ENCODE measurements at regions not wholly inside any gene's neighbourhood (a gene's known extent, or its start where the extent isn't known, plus 50 kb on each side); places are given as distances from the start of the nearest gene placed in this dataset.
"Not testable (repeated sequence)": the region's sequence is repeated elsewhere in the genome, so short reads cannot be mapped to it uniquely, and the experiment has no call there.

DNA sequence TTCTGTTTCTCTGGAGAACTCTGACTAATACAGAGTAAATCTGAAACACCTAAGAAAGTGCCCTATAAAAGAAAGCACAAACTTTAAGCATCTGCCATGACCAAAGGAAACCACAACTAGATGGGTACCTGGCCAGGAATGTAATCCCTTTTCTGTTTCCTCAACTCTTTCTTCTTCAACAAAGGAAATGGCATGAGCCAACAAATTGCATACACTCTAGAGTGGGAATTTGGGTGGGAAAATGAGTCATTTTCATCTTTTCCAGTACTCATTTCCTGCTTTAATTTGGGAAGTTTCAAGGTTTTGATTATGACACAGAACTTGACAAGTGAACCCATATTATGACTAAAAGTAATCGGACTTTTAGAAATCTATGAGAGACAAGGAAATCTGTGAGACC lies 349.2 kb upstream of the RORB start:
- peak; percentile 13; the same call in 2 of the 3 replicates for ATAC-seq (ENCODE audit: insufficient read depth, low read depth)
- H4K20me1 ChIP-seq (ENCODE audit: insufficient read depth, low read length) = no peaks in the 10 kb centered on the region
- TF ChIP-seq EZH2 (IDR thresholded peaks at IDR 0.05; ENCODE audit: borderline replicate concordance, low read depth, low read length, severe bottlenecking) = no peak
- TF ChIP-seq, protein P1, sequence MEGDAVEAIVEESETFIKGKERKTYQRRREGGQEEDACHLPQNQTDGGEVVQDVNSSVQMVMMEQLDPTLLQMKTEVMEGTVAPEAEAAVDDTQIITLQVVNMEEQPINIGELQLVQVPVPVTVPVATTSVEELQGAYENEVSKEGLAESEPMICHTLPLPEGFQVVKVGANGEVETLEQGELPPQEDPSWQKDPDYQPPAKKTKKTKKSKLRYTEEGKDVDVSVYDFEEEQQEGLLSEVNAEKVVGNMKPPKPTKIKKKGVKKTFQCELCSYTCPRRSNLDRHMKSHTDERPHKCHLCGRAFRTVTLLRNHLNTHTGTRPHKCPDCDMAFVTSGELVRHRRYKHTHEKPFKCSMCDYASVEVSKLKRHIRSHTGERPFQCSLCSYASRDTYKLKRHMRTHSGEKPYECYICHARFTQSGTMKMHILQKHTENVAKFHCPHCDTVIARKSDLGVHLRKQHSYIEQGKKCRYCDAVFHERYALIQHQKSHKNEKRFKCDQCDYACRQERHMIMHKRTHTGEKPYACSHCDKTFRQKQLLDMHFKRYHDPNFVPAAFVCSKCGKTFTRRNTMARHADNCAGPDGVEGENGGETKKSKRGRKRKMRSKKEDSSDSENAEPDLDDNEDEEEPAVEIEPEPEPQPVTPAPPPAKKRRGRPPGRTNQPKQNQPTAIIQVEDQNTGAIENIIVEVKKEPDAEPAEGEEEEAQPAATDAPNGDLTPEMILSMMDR (IDR thresholded peaks at IDR 0.05; ENCODE audit: borderline replicate concordance, extremely low read depth, low read length, poor library complexity, severe bottlenecking) = no peak

DNA sequence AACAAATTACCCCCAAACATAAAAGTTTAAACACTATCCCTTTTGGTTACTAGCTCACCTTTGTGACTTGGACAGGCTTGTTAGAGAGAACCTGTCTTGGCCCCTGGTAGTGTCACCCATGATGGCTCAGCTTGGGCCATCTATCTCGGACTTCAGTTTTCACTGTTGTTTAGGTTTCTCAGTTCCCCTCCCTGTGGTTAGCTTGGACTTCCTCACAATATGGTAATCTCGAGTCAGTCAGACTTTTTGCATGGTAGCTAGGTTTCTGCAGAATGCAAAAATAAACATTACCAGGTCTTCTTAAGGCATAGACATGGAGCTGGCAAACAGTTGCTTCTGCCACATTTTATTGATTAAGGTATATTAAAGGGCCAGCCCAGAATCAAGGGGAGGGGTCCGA lies 324.3 kb upstream of the RORB start:
- DNase-seq = no peak
- Histone ChIP-seq H3K4me2 (ENCODE audit: insufficient read depth, low read length) (no peak overlapping the region), H3K79me2 (ENCODE audit: insufficient read depth, low read length) (no peaks in the 10 kb centered on the region), H4K20me1 (ENCODE audit: insufficient read depth, low read length) (no peaks in the 10 kb centered on the region), H2AFZ (ENCODE audit: low read depth, low read length) (no peak overlapping the region), H3K4me1 (ENCODE audit: insufficient read depth, low read length) (peaks cover 20% of the 10 kb centered on the region), H3K27ac (ENCODE audit: low read length) (no peak overlapping the region; the same call in 1 of the 2 replicates), H3K4me3 (ENCODE audit: low read depth in 1 of 2, low read length in 2 of 2) (no peak overlapping the region), H3K36me3 (ENCODE audit: insufficient read depth, low read length) (no peaks in the 10 kb centered on the region), H3K27me3 (ENCODE audit: insufficient read depth, low read length, poor library complexity) (no peaks in the 10 kb centered on the region), H3K9ac (ENCODE audit: low read depth, low read length) (no peak overlapping the region), H3K9me3 (ENCODE audit: insufficient read depth, low read length, severe bottlenecking) (no peaks in the 10 kb centered on the region)
- TF ChIP-seq, protein P1 (IDR thresholded peaks at IDR 0.05; ENCODE audit: borderline replicate concordance, extremely low read depth, low read length, poor library complexity, severe bottlenecking) = no peak
- TF ChIP-seq EZH2 (IDR thresholded peaks at IDR 0.05; ENCODE audit: borderline replicate concordance, low read depth, low read length, severe bottlenecking) = no peak
- ATAC-seq (ENCODE audit: insufficient read depth, low read depth) = no peak

More for the DNA sequence above, 349.2 kb upstream of the RORB start:
- Histone ChIP-seq H3K27ac (ENCODE audit: low read length) (peak overlapping the region; percentile 75), H3K4me1 (ENCODE audit: insufficient read depth, low read length) (peaks cover 26% of the 10 kb centered on the region), H3K27me3 (ENCODE audit: insufficient read depth, low read length, poor library complexity) (no peaks in the 10 kb centered on the region), H3K4me2 (ENCODE audit: insufficient read depth, low read length) (peak overlapping the region; percentile 27; the same call in 1 of the 2 replicates), H3K36me3 (ENCODE audit: insufficient read depth, low read length) (no peaks in the 10 kb centered on the region), H3K9ac (ENCODE audit: low read depth, low read length) (peak overlapping the region; percentile 4; the same call in 1 of the 2 replicates), H3K79me2 (ENCODE audit: insufficient read depth, low read length) (no peaks in the 10 kb centered on the region), H3K9me3 (ENCODE audit: insufficient read depth, low read length, severe bottlenecking) (peaks cover 6% of the 10 kb centered on the region), H3K4me3 (ENCODE audit: low read depth in 1 of 2, low read length in 2 of 2) (no peak overlapping the region), H2AFZ (ENCODE audit: low read depth, low read length) (peak overlapping the region; percentile 55)
- DNase-seq = no peak

DNA sequence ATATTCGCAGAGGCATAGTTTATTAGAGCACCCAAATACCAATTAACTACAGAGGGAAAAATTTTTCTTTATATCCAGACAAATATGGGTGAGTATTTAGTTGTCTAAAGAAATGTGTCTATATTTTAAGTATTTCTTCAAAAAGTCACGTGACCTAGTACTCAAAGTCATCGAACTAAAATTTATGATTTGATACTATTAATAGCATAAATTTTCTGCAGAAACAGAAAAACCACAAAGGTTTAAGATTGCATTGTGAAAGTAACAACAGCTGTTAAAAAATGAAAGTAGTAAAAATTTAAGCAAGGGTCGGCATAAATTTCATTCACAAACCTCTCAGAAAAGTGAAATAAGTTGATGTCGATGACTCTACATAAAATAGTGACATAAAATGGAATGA lies 323.9 kb upstream of the RORB start:
- DNase-seq (no peak), ATAC-seq (ENCODE audit: insufficient read depth, low read depth) (no peak)
- H3K27ac ChIP-seq (ENCODE audit: low read length) = peak overlapping the region; percentile 27; the same call in 1 of the 2 replicates
- no peaks in the 10 kb centered on the region for H3K9me3 ChIP-seq (ENCODE audit: insufficient read depth, low read length, severe bottlenecking)
- H3K27me3 ChIP-seq (ENCODE audit: insufficient read depth, low read length, poor library complexity) = no peaks in the 10 kb centered on the region
- no peak for TF ChIP-seq EZH2 (IDR thresholded peaks at IDR 0.05; ENCODE audit: borderline replicate concordance, low read depth, low read length, severe bottlenecking)
- TF ChIP-seq, protein P1 (IDR thresholded peaks at IDR 0.05; ENCODE audit: borderline replicate concordance, extremely low read depth, low read length, poor library complexity, severe bottlenecking) = no peak
- 0 out of 2 replicates have a peak overlapping the region, but pooled peaks have one; percentile 11 for H3K4me2 ChIP-seq (ENCODE audit: insufficient read depth, low read length)
- H3K4me3 ChIP-seq (ENCODE audit: low read depth in 1 of 2, low read length in 2 of 2) = no peak overlapping the region
- H3K4me1 ChIP-seq (ENCODE audit: insufficient read depth, low read length) = peaks cover 20% of the 10 kb centered on the region
- peak overlapping the region; percentile 53 for H2AFZ ChIP-seq (ENCODE audit: low read depth, low read length)
- no peaks in the 10 kb centered on the region for H3K36me3 ChIP-seq (ENCODE audit: insufficient read depth, low read length)
- H4K20me1 ChIP-seq (ENCODE audit: insufficient read depth, low read length) = no peaks in the 10 kb centered on the region
- no peaks in the 10 kb centered on the region for H3K79me2 ChIP-seq (ENCODE audit: insufficient read depth, low read length)
- no peak overlapping the region for H3K9ac ChIP-seq (ENCODE audit: low read depth, low read length)

DNA sequence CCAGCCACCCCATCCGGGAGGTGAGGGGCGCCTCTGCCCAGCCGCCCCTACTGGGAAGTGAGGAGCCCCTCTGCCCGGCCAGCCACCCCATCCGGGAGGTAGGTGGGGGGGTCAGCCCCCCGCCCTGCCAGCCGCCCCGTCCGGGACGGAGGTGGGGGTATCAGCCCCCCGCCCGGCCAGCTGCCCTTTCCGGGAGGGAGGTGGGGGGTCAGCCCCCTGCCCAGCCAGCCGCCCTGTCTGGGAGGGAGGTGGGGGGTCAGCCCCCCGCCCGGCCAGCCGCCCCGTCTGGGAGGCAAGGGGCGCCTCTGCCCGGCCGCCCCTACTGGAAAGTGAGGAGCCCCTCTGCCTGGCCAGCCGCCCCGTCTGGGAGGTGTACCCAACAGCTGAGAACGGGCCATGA lies 299.4 kb upstream of the RORB start:
- H3K4me3 ChIP-seq (ENCODE audit: low read depth in 1 of 2, low read length in 2 of 2); H3K9me3 ChIP-seq (ENCODE audit: insufficient read depth, low read length, severe bottlenecking); H3K4me1 ChIP-seq (ENCODE audit: insufficient read depth, low read length); H3K4me2 ChIP-seq (ENCODE audit: insufficient read depth, low read length); H3K9ac ChIP-seq (ENCODE audit: low read depth, low read length); H3K79me2 ChIP-seq (ENCODE audit: insufficient read depth, low read length); ATAC-seq (ENCODE audit: insufficient read depth, low read depth); H3K27ac ChIP-seq (ENCODE audit: low read length); H4K20me1 ChIP-seq (ENCODE audit: insufficient read depth, low read length); H3K27me3 ChIP-seq (ENCODE audit: insufficient read depth, low read length, poor library complexity); H3K36me3 ChIP-seq (ENCODE audit: insufficient read depth, low read length); DNase-seq; H2AFZ ChIP-seq (ENCODE audit: low read depth, low read length): not testable (repeated sequence)
